ENCODE measurements at regions not wholly inside any gene's neighbourhood (a gene's known extent, or its start where the extent isn't known, plus 50 kb on each side); places are given as distances from the start of the nearest gene placed in this dataset.

GRCh38 chr4:114056599-114056998 is 77.2 kb upstream of the ARSJ start:
- Histone ChIP-seq H3F3A (ENCODE audit: low read depth) (no peaks in the 10 kb centered on the region), H3K9ac (no peak overlapping the region), H3K4me1 (no peaks in the 10 kb centered on the region), H3K79me2 (ENCODE audit: low read depth) (no peaks in the 10 kb centered on the region), H3K4me3 (no peak overlapping the region), H3K9me3 (ENCODE audit: low read depth) (no peaks in the 10 kb centered on the region), H2AFZ (replicated peaks) (no peak overlapping the region), H3K27me3 (no peaks in the 10 kb centered on the region), H3K36me3 (no peaks in the 10 kb centered on the region), H4K20me1 (ENCODE audit: low read depth) (no peaks in the 10 kb centered on the region), H3K27ac (no peak overlapping the region), H3K4me2 (no peak overlapping the region)
- H3K27ac Mint-ChIP-seq, result no peak overlapping the region
- no peak overlapping the region for H3K4me3 Mint-ChIP-seq
- no peak for DNase-seq (ENCODE audit: low spot score)
- H3K27me3 Mint-ChIP-seq (ENCODE audit: insufficient read depth, low read depth), result no peaks in the 10 kb centered on the region
- no peaks in the 10 kb centered on the region for H3K9me3 Mint-ChIP-seq
- TF ChIP-seq EZH2 (IDR thresholded peaks at IDR 0.05), result no peak
- TF ChIP-seq CTCF (IDR thresholded peaks at IDR 0.05), result no peak
- TF ChIP-seq EZH2phosphoT487 (IDR thresholded peaks at IDR 0.05), result no peak
- no peaks in the 10 kb centered on the region for H3K4me1 Mint-ChIP-seq
- no peaks in the 10 kb centered on the region for H3K36me3 Mint-ChIP-seq

DNA sequence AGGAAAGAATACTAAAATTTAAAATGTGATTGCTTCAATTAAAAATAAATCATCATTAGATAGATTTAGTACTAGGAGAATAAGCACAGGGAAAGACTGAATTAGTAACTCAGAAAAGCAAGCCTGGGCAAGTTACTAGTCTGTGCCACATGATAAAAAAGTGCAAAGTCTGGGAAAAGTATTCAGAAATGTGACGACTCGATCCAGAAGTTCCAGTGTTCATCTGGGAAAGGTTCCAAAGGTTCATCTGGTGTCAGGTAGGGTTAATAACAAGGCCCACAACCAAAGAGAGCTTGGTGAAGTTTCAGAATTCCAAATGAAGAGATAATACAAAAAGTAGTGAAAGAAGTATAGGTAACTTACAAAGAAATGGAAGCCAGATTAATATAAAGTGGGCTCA is 78.3 kb upstream of the ARSJ start:
- H3K27me3 ChIP-seq, result no peaks in the 10 kb centered on the region
- no peaks in the 10 kb centered on the region for H3F3A ChIP-seq (ENCODE audit: low read depth)
- no peaks in the 10 kb centered on the region for H3K36me3 Mint-ChIP-seq
- no peak overlapping the region for H3K9ac ChIP-seq
- no peaks in the 10 kb centered on the region for H3K79me2 ChIP-seq (ENCODE audit: low read depth)
- no peaks in the 10 kb centered on the region for H3K9me3 ChIP-seq (ENCODE audit: low read depth)
- H3K27ac Mint-ChIP-seq, result no peak overlapping the region
- no peaks in the 10 kb centered on the region for H4K20me1 ChIP-seq (ENCODE audit: low read depth)
- no peaks in the 10 kb centered on the region for H3K9me3 Mint-ChIP-seq
- H3K4me3 ChIP-seq, result no peak overlapping the region
- H3K4me1 Mint-ChIP-seq, result no peaks in the 10 kb centered on the region
- H3K4me3 Mint-ChIP-seq, result no peak overlapping the region
- H3K36me3 ChIP-seq, result no peaks in the 10 kb centered on the region
- no peaks in the 10 kb centered on the region for H3K27me3 Mint-ChIP-seq (ENCODE audit: insufficient read depth, low read depth)
- DNase-seq (ENCODE audit: low spot score), result no peak
- TF ChIP-seq EZH2phosphoT487 (IDR thresholded peaks at IDR 0.05), result no peak
- no peak overlapping the region for H3K4me2 ChIP-seq
- no peak overlapping the region for H2AFZ ChIP-seq (replicated peaks)
- H3K27ac ChIP-seq, result no peak overlapping the region
- H3K4me1 ChIP-seq, result no peaks in the 10 kb centered on the region

DNA sequence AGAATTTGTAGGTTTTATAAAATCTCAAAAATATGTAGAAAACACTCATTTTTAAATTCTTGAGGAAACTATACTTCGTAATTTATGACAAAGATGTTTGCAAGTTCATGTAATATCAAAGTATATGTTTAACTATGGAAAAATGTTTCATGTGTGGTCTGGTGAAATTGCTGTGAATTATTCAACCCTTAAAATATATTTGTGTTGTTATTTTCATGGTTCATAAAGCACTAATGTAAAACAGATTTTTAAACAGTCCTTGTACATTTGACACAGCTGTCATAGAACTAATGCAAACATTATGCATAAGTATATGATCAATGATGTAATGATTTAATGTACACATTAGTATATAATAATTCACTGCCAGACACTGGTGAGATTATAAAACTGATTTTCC is 83.1 kb upstream of the ARSJ start:
- Histone ChIP-seq H3K4me2 (no peak overlapping the region), H3K4me1 (no peaks in the 10 kb centered on the region), H3K79me2 (ENCODE audit: low read depth) (no peaks in the 10 kb centered on the region), H4K20me1 (ENCODE audit: low read depth) (no peaks in the 10 kb centered on the region), H3K4me3 (no peak overlapping the region), H3F3A (ENCODE audit: low read depth) (no peaks in the 10 kb centered on the region), H3K36me3 (no peaks in the 10 kb centered on the region), H3K9ac (no peak overlapping the region), H3K9me3 (ENCODE audit: low read depth) (no peaks in the 10 kb centered on the region), H2AFZ (replicated peaks) (no peak overlapping the region), H3K27ac (no peak overlapping the region), H3K27me3 (no peaks in the 10 kb centered on the region)
- no peaks in the 10 kb centered on the region for H3K36me3 Mint-ChIP-seq
- H3K4me3 Mint-ChIP-seq, result no peak overlapping the region
- no peak for DNase-seq (ENCODE audit: low spot score)
- H3K9me3 Mint-ChIP-seq, result no peaks in the 10 kb centered on the region
- no peak overlapping the region for H3K27ac Mint-ChIP-seq
- H3K27me3 Mint-ChIP-seq (ENCODE audit: insufficient read depth, low read depth), result no peaks in the 10 kb centered on the region
- TF ChIP-seq EZH2 (IDR thresholded peaks at IDR 0.05), result no peak
- TF ChIP-seq CTCF (IDR thresholded peaks at IDR 0.05), result no peak
- TF ChIP-seq EZH2phosphoT487 (IDR thresholded peaks at IDR 0.05), result no peak
- H3K4me1 Mint-ChIP-seq, result no peaks in the 10 kb centered on the region

DNA sequence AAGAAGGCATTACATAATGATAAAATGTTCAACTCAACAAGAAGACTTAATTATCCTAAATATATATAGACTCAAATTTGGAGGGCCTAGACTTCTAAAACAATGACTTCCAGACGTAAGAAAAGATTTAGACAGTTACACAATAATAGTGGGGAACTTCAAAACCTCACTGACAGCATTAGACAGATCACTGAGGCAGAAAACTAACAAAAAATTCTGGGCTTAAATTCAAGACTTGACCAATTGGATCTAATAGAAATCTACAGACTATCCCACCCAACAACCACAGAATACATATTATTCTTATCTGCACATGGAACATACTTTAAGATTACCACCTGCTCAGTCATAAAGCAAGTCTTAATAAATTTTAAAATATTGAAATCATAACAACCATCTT is 93.3 kb upstream of the ARSJ start:
- no peak overlapping the region for H3K27ac Mint-ChIP-seq
- Histone ChIP-seq H3K4me2 (no peak overlapping the region), H3K27ac (no peak overlapping the region), H3K9ac (no peak overlapping the region), H2AFZ (replicated peaks) (no peak overlapping the region), H3K9me3 (ENCODE audit: low read depth) (no peaks in the 10 kb centered on the region), H3K36me3 (no peaks in the 10 kb centered on the region), H3K79me2 (ENCODE audit: low read depth) (no peaks in the 10 kb centered on the region), H3F3A (ENCODE audit: low read depth) (no peaks in the 10 kb centered on the region), H3K4me3 (no peak overlapping the region), H3K4me1 (no peaks in the 10 kb centered on the region), H3K27me3 (no peaks in the 10 kb centered on the region), H4K20me1 (ENCODE audit: low read depth) (no peaks in the 10 kb centered on the region)
- H3K9me3 Mint-ChIP-seq, result no peaks in the 10 kb centered on the region
- H3K4me3 Mint-ChIP-seq, result no peak overlapping the region
- TF ChIP-seq CTCF (IDR thresholded peaks at IDR 0.05) (no peak), EZH2phosphoT487 (IDR thresholded peaks at IDR 0.05) (no peak), EZH2 (IDR thresholded peaks at IDR 0.05) (no peak)
- no peaks in the 10 kb centered on the region for H3K27me3 Mint-ChIP-seq (ENCODE audit: insufficient read depth, low read depth)
- DNase-seq (ENCODE audit: low spot score), result no peak
- H3K4me1 Mint-ChIP-seq, result no peaks in the 10 kb centered on the region
- H3K36me3 Mint-ChIP-seq, result no peaks in the 10 kb centered on the region
